Right cardiac atrium (tissue), 5 donors: ENCODE measurements at regions not wholly inside any gene's neighbourhood (a gene's known extent, or its start where the extent isn't known, plus 50 kb on each side); places are given as distances from the start of the nearest gene placed in this dataset.

ENCODE experiments used
- ATAC-seq, 2 donors: fragments of 200-7000 bp; cut with Tn5 transposase; one replicate each; pipeline versions ENCODE4 v1.8.0 to v1.9.1; 2020; ENCODE audit warnings: moderate library complexity in 2 of 2, mild to moderate bottlenecking in 1 of 2
- DNase-seq, 3 donors: peaks; one replicate each; pipeline ENCODE4 v3.0.0-alpha.2; 2020
- H3K27ac ChIP-seq: one replicate; pipeline ENCODE4 v1.5.1; 2013; ENCODE audit warnings: mild to moderate bottlenecking, low read length, control low read depth, moderate library complexity
- H3K27me3 ChIP-seq: one replicate; pipeline ENCODE4 v1.6.1; 2013; ENCODE audit not compliant: control insufficient read depth, insufficient read depth
- H3K4me1 ChIP-seq: one replicate; pipeline ENCODE4 v1.6.1; 2013; ENCODE audit warnings: low read length; ENCODE audit not compliant: control insufficient read depth, insufficient read depth
- H3K4me3 ChIP-seq: one replicate; pipeline ENCODE4 v1.5.1; 2013; ENCODE audit warnings: low read length, control low read depth
- H3K9me3 ChIP-seq: one replicate; pipeline ENCODE4 v1.6.1; 2013; ENCODE audit warnings: low read length; ENCODE audit not compliant: control insufficient read depth
- WGBS: extraction: QIAGEN DNeasy Blood & Tissue Kit; methylation state at CpG from one replicate; pipeline ENCODE4 v1.1.7; 2013; 5-methylcytosine and 5-hydroxymethylcytosine counted together
- intact Hi-C, 4 donors: fragments of 100-400 bp; cut with DNase I; formaldehyde crosslinking; loops; one replicate each; pipeline versions ENCODE4 v1.11.0 to v1.14.0; 2022 to 2023
- donor health status: healthy with polysubstance abuse.
- donor health status: DM: no; HTN: yes; CAD: no.
- donor health status: DM: no; HTN: no; CAD: no.
- donor health status: DM: no; HTN: yes; CAD: no; lungs with severe emphysema.
- donor health status: DM: yes; HTN: yes; CAD: no.

DNA sequence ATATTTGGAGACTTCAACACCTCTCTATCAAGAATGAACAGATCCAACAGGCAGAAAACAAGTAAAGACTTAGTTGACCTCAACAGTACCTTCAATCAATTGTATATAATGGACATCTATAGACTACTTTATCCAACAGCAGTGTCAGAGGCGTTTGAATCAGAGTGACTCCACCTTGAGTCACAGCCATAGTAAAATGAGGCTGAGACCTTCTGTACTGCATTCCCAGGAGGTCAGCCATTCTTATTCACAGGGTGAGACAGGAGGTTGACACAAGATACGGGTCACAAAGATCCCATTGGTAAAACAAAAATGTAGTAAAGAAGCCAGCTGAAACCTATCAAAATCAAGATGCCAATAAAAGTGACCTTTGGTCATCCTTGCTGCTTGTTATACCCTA lies 299.8 kb downstream of the CNTN3 start:
- H3K4me3 ChIP-seq = no peak overlapping the region
- DNase-seq (no peak), ATAC-seq (no peak)
- no peaks in the 10 kb centered on the region for H3K4me1 ChIP-seq
- H3K27me3 ChIP-seq = no peaks in the 10 kb centered on the region
- no peaks in the 10 kb centered on the region for H3K9me3 ChIP-seq
- intact Hi-C loops = no loop called here
- H3K27ac ChIP-seq = no peak overlapping the region
- WGBS = 76% methylated on average over 2 of the region's 2 CpGs

DNA sequence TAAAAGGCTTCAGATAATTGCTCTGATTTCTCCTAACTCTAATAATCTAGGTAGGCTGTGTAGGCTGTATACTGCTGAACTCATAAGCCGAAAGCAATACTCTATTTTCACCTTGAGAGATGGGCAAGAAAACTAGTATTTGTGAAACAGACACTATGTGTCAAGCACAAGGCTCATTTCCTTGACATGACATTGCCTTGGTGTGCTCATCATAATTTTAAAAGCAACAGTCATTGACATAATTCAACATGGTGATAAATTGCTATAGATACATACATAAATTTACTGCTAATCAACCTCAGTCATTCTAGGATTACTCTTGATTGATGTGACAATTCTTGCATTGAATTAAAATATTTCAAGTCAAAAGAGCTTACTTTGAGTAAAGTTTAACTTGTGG lies 304.7 kb downstream of the CNTN3 start:
- Histone ChIP-seq H3K27ac (no peak overlapping the region), H3K27me3 (no peaks in the 10 kb centered on the region), H3K9me3 (no peaks in the 10 kb centered on the region), H3K4me1 (no peaks in the 10 kb centered on the region), H3K4me3 (no peak overlapping the region)
- intact Hi-C loops = no loop called here
- DNase-seq (no peak), ATAC-seq (no peak)
- WGBS = 75% methylated on average over 1 of the region's 1 CpG

- H3K27me3 ChIP-seq = no peaks in the 10 kb centered on the region
- no peaks in the 10 kb centered on the region for H3K9me3 ChIP-seq
- H3K4me1 ChIP-seq = no peaks in the 10 kb centered on the region
- no peak for ATAC-seq
- H3K4me3 ChIP-seq = no peak overlapping the region
- 82% methylated on average over 1 of the region's 1 CpG for WGBS
- no peak overlapping the region for H3K27ac ChIP-seq
- DNase-seq = no peak
- intact Hi-C loops = no loop called here
These were observed 310.0 kb downstream of the CNTN3 start for GRCh38 chr3:74304424-74304823.

GRCh38 chr3:74303711-74304110 lies 310.7 kb downstream of the CNTN3 start:
- Histone ChIP-seq H3K4me1 (no peaks in the 10 kb centered on the region), H3K9me3 (no peaks in the 10 kb centered on the region), H3K27ac (no peak overlapping the region), H3K27me3 (no peaks in the 10 kb centered on the region), H3K4me3 (no peak overlapping the region)
- ATAC-seq (no peak), DNase-seq (no peak)
- 78% methylated on average over 2 of the region's 2 CpGs for WGBS
- intact Hi-C loops = no loop called here

- H3K27ac ChIP-seq = no peak overlapping the region
These were observed 311.5 kb downstream of the CNTN3 start for GRCh38 chr3:74302969-74303368.

GRCh38 chr3:74302281-74302680 lies 312.2 kb downstream of the CNTN3 start:
- no peaks in the 10 kb centered on the region for H3K4me1 ChIP-seq
- no peak overlapping the region for H3K4me3 ChIP-seq
- H3K27me3 ChIP-seq = no peaks in the 10 kb centered on the region
- ATAC-seq (no peak), DNase-seq (no peak)
- 21% methylated on average over 1 of the region's 1 CpG for WGBS
- H3K9me3 ChIP-seq = no peaks in the 10 kb centered on the region
- intact Hi-C loops = no loop called here
- no peak overlapping the region for H3K27ac ChIP-seq

More at GRCh38 chr3:74302969-74303368, 311.5 kb downstream of the CNTN3 start:
- WGBS = 24% methylated on average over 1 of the region's 1 CpG
- Histone ChIP-seq H3K27me3 (no peaks in the 10 kb centered on the region), H3K4me1 (no peaks in the 10 kb centered on the region), H3K4me3 (no peak overlapping the region), H3K9me3 (no peaks in the 10 kb centered on the region)
- ATAC-seq (peak; percentile 49 to 80), DNase-seq (no peak)
- intact Hi-C loops = no loop called here

DNA sequence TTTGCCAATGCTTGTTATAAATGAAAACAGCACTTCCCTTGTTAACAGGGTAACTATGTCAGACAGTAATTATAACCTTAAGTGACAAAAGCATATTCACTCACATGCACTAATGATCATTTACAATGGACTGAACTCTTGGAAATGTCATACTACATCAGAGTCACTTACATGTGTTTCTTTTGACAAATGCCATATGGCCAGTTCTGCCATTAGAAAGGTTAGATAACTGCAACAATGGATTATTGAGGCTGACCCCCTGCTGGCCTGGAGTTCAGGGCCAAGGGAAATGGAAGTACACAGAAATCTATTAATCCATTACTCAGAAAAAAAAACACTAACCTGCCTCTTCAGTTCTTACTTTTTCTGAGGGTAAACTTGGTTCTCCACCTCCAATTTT lies 313.4 kb downstream of the CNTN3 start:
- Histone ChIP-seq H3K4me1 (no peaks in the 10 kb centered on the region), H3K9me3 (no peaks in the 10 kb centered on the region), H3K4me3 (no peak overlapping the region), H3K27me3 (no peaks in the 10 kb centered on the region), H3K27ac (no peak overlapping the region)
- intact Hi-C loops = no loop called here
- DNase-seq (no peak), ATAC-seq (no peak)

- Histone ChIP-seq H3K27ac (no peak overlapping the region), H3K9me3 (no peaks in the 10 kb centered on the region), H3K4me1 (no peaks in the 10 kb centered on the region), H3K4me3 (no peak overlapping the region), H3K27me3 (no peaks in the 10 kb centered on the region)
- WGBS = 81% methylated on average over 1 of the region's 1 CpG
- intact Hi-C loops = no loop called here
- DNase-seq (no peak), ATAC-seq (no peak)
These were observed 319.0 kb downstream of the CNTN3 start for GRCh38 chr3:74295479-74295878.

GRCh38 chr3:74288761-74289160 lies 325.7 kb downstream of the CNTN3 start:
- no peaks in the 10 kb centered on the region for H3K4me1 ChIP-seq
- 45% methylated on average over 2 of the region's 2 CpGs for WGBS
- H3K27me3 ChIP-seq = no peaks in the 10 kb centered on the region
- ATAC-seq = no peak
- intact Hi-C loops = no loop called here
- H3K4me3 ChIP-seq = no peak overlapping the region
- DNase-seq = no peak
- no peak overlapping the region for H3K27ac ChIP-seq
- no peaks in the 10 kb centered on the region for H3K9me3 ChIP-seq

- ATAC-seq (no peak), DNase-seq (no peak)
- WGBS = 71% methylated on average over 1 of the region's 1 CpG
- H3K4me3 ChIP-seq = no peak overlapping the region
- H3K27me3 ChIP-seq = no peaks in the 10 kb centered on the region
- H3K9me3 ChIP-seq = no peaks in the 10 kb centered on the region
- H3K27ac ChIP-seq = no peak overlapping the region
- H3K4me1 ChIP-seq = no peaks in the 10 kb centered on the region
- intact Hi-C loops = no loop called here
These were observed 326.9 kb downstream of the CNTN3 start for GRCh38 chr3:74287557-74287956.

- Histone ChIP-seq H3K4me3 (no peak overlapping the region), H3K9me3 (no peaks in the 10 kb centered on the region), H3K4me1 (no peaks in the 10 kb centered on the region), H3K27me3 (no peaks in the 10 kb centered on the region), H3K27ac (no peak overlapping the region)
- WGBS = 91% methylated on average over 1 of the region's 1 CpG
- ATAC-seq = no peak
- DNase-seq = no peak
- intact Hi-C loops = no loop called here
These were observed 332.3 kb downstream of the CNTN3 start for GRCh38 chr3:74282202-74282601.

- no peak for ATAC-seq
- Histone ChIP-seq H3K4me1 (no peaks in the 10 kb centered on the region), H3K4me3 (no peak overlapping the region), H3K27ac (no peak overlapping the region), H3K27me3 (no peaks in the 10 kb centered on the region), H3K9me3 (no peaks in the 10 kb centered on the region)
- 58% methylated on average over 1 of the region's 1 CpG for WGBS
- intact Hi-C loops = no loop called here
- no peak for DNase-seq
These were observed 332.8 kb downstream of the CNTN3 start for GRCh38 chr3:74281705-74282104.
